Endometrial microvascular endothelial cells (primary cell): ENCODE measurements at regions not wholly inside any gene's neighbourhood (a gene's known extent, or its start where the extent isn't known, plus 50 kb on each side); places are given as distances from the start of the nearest gene placed in this dataset.
"Not testable (repeated sequence)": the region's sequence is repeated elsewhere in the genome, so short reads cannot be mapped to it uniquely, and the experiment has no call there.

ENCODE experiments used
- in situ Hi-C: cut with HindIII; loops from 2 replicates; pipeline ENCODE4 v1.10.0; 2017; ENCODE audit warnings: low sequenced_read_pairs, low pct_unique_long_range_greater_than_20kb; ENCODE audit errors: inconsistent ontology term

- in situ Hi-C loops = no loop called here
Measured at GRCh38 chr3:159277814-159278213, 476.0 kb downstream of the MFSD1 start.

- in situ Hi-C loops = no loop called here
Measured at GRCh38 chr3:159280386-159281191, 478.7 kb downstream of the MFSD1 start.

GRCh38 chr3:159293493-159293892 lies 491.6 kb downstream of the MFSD1 start:
- in situ Hi-C loops = no loop called here

- in situ Hi-C loops = no loop called here
Measured at GRCh38 chr3:159301961-159302360, 500.1 kb downstream of the MFSD1 start.

GRCh38 chr3:159305017-159305416 lies 503.2 kb downstream of the MFSD1 start:
- in situ Hi-C loops = no loop called here

- in situ Hi-C loops = not testable (repeated sequence)
Measured at GRCh38 chr3:159316706-159317105, 514.9 kb downstream of the MFSD1 start.

GRCh38 chr3:159319156-159319555 lies 517.3 kb downstream of the MFSD1 start:
- in situ Hi-C loops = no loop called here

- in situ Hi-C loops = no loop called here
Measured at GRCh38 chr3:159322322-159322939, 520.6 kb downstream of the MFSD1 start.

GRCh38 chr3:159323848-159324247 lies 522.0 kb downstream of the MFSD1 start:
- in situ Hi-C loops = no loop called here

- in situ Hi-C loops = no loop called here
Measured at GRCh38 chr3:159326998-159327397, 525.1 kb downstream of the MFSD1 start.

GRCh38 chr3:159332535-159333099 lies 530.8 kb downstream of the MFSD1 start:
- in situ Hi-C loops = no loop called here

- in situ Hi-C loops = no loop called here
Measured at GRCh38 chr3:159339131-159339530, 537.3 kb downstream of the MFSD1 start.

- in situ Hi-C loops = no loop called here
Measured at GRCh38 chr3:159340877-159341500, 539.1 kb downstream of the MFSD1 start.

- in situ Hi-C loops = no loop called here
Measured at GRCh38 chr3:159346271-159346903, 544.5 kb downstream of the MFSD1 start.

GRCh38 chr3:159348431-159348830 lies 546.6 kb downstream of the MFSD1 start:
- in situ Hi-C loops = no loop called here

GRCh38 chr3:159356606-159357005 lies 554.8 kb downstream of the MFSD1 start:
- in situ Hi-C loops = no loop called here

GRCh38 chr3:159364511-159364910 lies 562.7 kb downstream of the MFSD1 start:
- in situ Hi-C loops = no loop called here

- in situ Hi-C loops = no loop called here
Measured at GRCh38 chr3:159366476-159366875, 564.6 kb downstream of the MFSD1 start.

GRCh38 chr3:159371961-159372360 lies 570.1 kb downstream of the MFSD1 start:
- in situ Hi-C loops = no loop called here
